SK-N-SH treated with all-trans-retinoic acid at 6 μM for 48 hours (cell line): ENCODE measurements at regions not wholly inside any gene's neighbourhood (a gene's known extent, or its start where the extent isn't known, plus 50 kb on each side); places are given as distances from the start of the nearest gene placed in this dataset.

Experiments used
- ATAC-seq: fragments of 200-7000 bp; cut with Tn5 transposase; 3 replicates; pipeline ENCODE4 v1.9.1; 2020; ENCODE audit warnings: mild to moderate bottlenecking, moderate library complexity
- ARNTL ChIP-seq: fragments of 450-650 bp; formaldehyde crosslinking; IDR thresholded peaks from 2 replicates; pipeline ENCODE4 v1.5.0; 2020; ENCODE audit warnings: low read depth, mild to moderate bottlenecking, moderate library complexity, borderline replicate concordance
- BACH2 ChIP-seq: fragments of 250-450 bp; sonication (Bioruptor Pico); IDR thresholded peaks from 2 replicates; pipeline ENCODE4 v1.9.0; 2021; ENCODE audit warnings: mild to moderate bottlenecking, borderline replicate concordance
- CSDC2 ChIP-seq: fragments of 250-450 bp; sonication (Bioruptor Pico); IDR thresholded peaks from 2 replicates; pipeline ENCODE4 v1.5.0; 2020; ENCODE audit warnings: mild to moderate bottlenecking, moderate library complexity
- ESRRG ChIP-seq: fragments of 250-450 bp; sonication (Bioruptor Pico); IDR thresholded peaks from 2 replicates; pipeline ENCODE4 v1.6.1; 2021; ENCODE audit warnings: mild to moderate bottlenecking
- GLIS3 ChIP-seq: fragments of 250-450 bp; sonication (Bioruptor Pico); IDR thresholded peaks from 2 replicates; pipeline ENCODE4 v1.5.0; 2020; ENCODE audit warnings: mild to moderate bottlenecking, moderate library complexity
- OSR1 ChIP-seq: fragments of 250-450 bp; sonication (Bioruptor Pico); IDR thresholded peaks from 2 replicates; pipeline ENCODE4 v1.8.0; 2022; ENCODE audit warnings: moderate library complexity, mild to moderate bottlenecking, inconsistent platforms
- PPARA ChIP-seq: fragments of 250-450 bp; sonication (Bioruptor Pico); IDR thresholded peaks from 2 replicates; pipeline ENCODE4 v1.5.0; 2020; ENCODE audit warnings: mild to moderate bottlenecking, borderline replicate concordance
- RARB ChIP-seq: fragments of 250-450 bp; sonication (Bioruptor Pico); IDR thresholded peaks from 2 replicates; pipeline ENCODE4 v1.8.0; 2021; ENCODE audit warnings: mild to moderate bottlenecking, moderate library complexity
- SNAI2 ChIP-seq: fragments of 250-450 bp; sonication (Bioruptor Pico); IDR thresholded peaks from 2 replicates; pipeline ENCODE4 v1.5.0; 2020; ENCODE audit warnings: mild to moderate bottlenecking, moderate library complexity
- TOX ChIP-seq: fragments of 250-450 bp; sonication (Bioruptor Pico); IDR thresholded peaks from 2 replicates; pipeline ENCODE4 v1.8.0; 2021; ENCODE audit warnings: mild to moderate bottlenecking, moderate library complexity, borderline replicate concordance
- ZC3H10 ChIP-seq: fragments of 250-450 bp; sonication (Bioruptor Pico); IDR thresholded peaks from 2 replicates; pipeline ENCODE4 v1.5.1; 2021; ENCODE audit warnings: mild to moderate bottlenecking, moderate library complexity
- ZFP3 ChIP-seq: fragments of 250-450 bp; sonication (Bioruptor Pico); IDR thresholded peaks from 2 replicates; pipeline ENCODE4 v1.5.0; 2020; ENCODE audit warnings: mild to moderate bottlenecking, moderate library complexity
- ZFP30 ChIP-seq: fragments of 450-650 bp; formaldehyde crosslinking; IDR thresholded peaks from 2 replicates; pipeline ENCODE4 v1.5.0; 2022; ENCODE audit warnings: mild to moderate bottlenecking, moderate library complexity
- ZNF565 ChIP-seq: fragments of 450-650 bp; formaldehyde crosslinking; conservative IDR thresholded peaks from 2 replicates; pipeline ENCODE4 v1.5.0; 2020; ENCODE audit warnings: low read depth, mild to moderate bottlenecking, moderate library complexity
- ZNF8 ChIP-seq: fragments of 450-650 bp; formaldehyde crosslinking; IDR thresholded peaks from 2 replicates; pipeline ENCODE4 v1.5.0; 2020; ENCODE audit warnings: mild to moderate bottlenecking, moderate library complexity
- TF ChIP-seq, protein P1 (sequence below): fragments of 250-450 bp; sonication (Bioruptor Pico); IDR thresholded peaks from 2 replicates; pipeline ENCODE4 v1.5.1; 2020; ENCODE audit warnings: low read depth, mild to moderate bottlenecking, moderate library complexity
- TF ChIP-seq, protein P2 (sequence below): fragments of 250-450 bp; sonication (Bioruptor Pico); IDR thresholded peaks from 2 replicates; pipeline ENCODE4 v1.8.0; 2021; ENCODE audit warnings: low read depth, mild to moderate bottlenecking, moderate library complexity, borderline replicate concordance
- TF ChIP-seq, protein P3 (sequence below): fragments of 250-450 bp; sonication (Bioruptor Pico); IDR thresholded peaks from 2 replicates; pipeline ENCODE4 v1.5.1; 2021; ENCODE audit warnings: mild to moderate bottlenecking, moderate library complexity
- TF ChIP-seq, protein P4 (sequence below): fragments of 250-450 bp; sonication (Bioruptor Pico); IDR thresholded peaks from 2 replicates; pipeline ENCODE4 v1.8.0; 2020; ENCODE audit warnings: mild to moderate bottlenecking, moderate library complexity, borderline replicate concordance
- TF ChIP-seq, protein P5 (sequence below): fragments of 250-450 bp; sonication (Bioruptor Pico); IDR thresholded peaks from 2 replicates; pipeline ENCODE4 v1.5.0; 2020; ENCODE audit warnings: mild to moderate bottlenecking, moderate library complexity

DNA sequence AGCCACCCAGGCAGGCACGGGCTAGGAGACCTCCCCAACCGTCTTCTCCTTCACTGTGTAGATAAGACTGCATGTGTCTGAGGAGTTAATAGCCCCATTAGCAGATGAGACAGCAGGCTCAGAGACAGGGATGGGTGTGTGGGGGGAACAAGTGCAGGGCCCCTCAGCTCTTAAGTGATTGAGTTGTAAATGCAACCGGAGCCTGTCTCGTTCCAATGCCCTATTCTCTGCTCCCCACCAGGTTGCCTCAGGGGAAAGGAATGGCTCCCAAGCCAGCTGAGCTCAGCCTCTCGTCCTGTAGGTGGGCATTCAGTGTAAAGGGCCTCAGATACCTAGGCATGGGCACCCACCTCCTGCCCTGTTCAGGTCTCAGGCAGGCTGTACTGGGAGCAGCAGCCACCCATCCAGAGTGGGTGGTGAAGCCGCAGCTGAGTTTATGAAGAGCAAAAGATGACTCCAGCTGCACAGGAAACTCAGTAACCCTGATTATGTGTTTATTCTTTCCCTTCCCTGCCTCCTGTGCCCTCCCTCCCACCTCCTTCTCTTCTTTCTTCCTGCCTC, 87.3 kb downstream of the PJA1 start:
- no peak for ATAC-seq
- TF ChIP-seq ZFP3 (CRISPR knock-in tag) = no peak
- no peak for TF ChIP-seq OSR1 (CRISPR knock-in tag)
- no peak for TF ChIP-seq GLIS3
- no peak for TF ChIP-seq ZFP30 (CRISPR knock-in tag)
- TF ChIP-seq, protein P1, sequence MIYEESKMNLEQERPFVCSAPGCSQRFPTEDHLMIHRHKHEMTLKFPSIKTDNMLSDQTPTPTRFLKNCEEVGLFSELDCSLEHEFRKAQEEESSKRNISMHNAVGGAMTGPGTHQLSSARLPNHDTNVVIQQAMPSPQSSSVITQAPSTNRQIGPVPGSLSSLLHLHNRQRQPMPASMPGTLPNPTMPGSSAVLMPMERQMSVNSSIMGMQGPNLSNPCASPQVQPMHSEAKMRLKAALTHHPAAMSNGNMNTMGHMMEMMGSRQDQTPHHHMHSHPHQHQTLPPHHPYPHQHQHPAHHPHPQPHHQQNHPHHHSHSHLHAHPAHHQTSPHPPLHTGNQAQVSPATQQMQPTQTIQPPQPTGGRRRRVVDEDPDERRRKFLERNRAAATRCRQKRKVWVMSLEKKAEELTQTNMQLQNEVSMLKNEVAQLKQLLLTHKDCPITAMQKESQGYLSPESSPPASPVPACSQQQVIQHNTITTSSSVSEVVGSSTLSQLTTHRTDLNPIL (CRISPR knock-in tag) = no peak
- TF ChIP-seq, protein P2, sequence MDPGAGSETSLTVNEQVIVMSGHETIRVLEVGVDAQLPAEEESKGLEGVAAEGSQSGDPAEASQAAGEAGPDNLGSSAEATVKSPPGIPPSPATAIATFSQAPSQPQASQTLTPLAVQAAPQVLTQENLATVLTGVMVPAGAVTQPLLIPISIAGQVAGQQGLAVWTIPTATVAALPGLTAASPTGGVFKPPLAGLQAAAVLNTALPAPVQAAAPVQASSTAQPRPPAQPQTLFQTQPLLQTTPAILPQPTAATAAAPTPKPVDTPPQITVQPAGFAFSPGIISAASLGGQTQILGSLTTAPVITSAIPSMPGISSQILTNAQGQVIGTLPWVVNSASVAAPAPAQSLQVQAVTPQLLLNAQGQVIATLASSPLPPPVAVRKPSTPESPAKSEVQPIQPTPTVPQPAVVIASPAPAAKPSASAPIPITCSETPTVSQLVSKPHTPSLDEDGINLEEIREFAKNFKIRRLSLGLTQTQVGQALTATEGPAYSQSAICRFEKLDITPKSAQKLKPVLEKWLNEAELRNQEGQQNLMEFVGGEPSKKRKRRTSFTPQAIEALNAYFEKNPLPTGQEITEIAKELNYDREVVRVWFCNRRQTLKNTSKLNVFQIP = no peak
- no peak for TF ChIP-seq ARNTL (CRISPR knock-in tag)
- no peak for TF ChIP-seq ZNF565
- no peak for TF ChIP-seq ZC3H10
- TF ChIP-seq SNAI2 (CRISPR knock-in tag) = no peak
- TF ChIP-seq, protein P3, sequence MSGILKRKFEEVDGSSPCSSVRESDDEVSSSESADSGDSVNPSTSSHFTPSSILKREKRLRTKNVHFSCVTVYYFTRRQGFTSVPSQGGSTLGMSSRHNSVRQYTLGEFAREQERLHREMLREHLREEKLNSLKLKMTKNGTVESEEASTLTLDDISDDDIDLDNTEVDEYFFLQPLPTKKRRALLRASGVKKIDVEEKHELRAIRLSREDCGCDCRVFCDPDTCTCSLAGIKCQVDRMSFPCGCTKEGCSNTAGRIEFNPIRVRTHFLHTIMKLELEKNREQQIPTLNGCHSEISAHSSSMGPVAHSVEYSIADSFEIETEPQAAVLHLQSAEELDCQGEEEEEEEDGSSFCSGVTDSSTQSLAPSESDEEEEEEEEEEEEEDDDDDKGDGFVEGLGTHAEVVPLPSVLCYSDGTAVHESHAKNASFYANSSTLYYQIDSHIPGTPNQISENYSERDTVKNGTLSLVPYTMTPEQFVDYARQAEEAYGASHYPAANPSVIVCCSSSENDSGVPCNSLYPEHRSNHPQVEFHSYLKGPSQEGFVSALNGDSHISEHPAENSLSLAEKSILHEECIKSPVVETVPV = no peak
- TF ChIP-seq PPARA = no peak
- no peak for TF ChIP-seq CSDC2 (CRISPR knock-in tag)
- TF ChIP-seq RARB = no peak
- no peak for TF ChIP-seq BACH2 (CRISPR knock-in tag)
- no peak for TF ChIP-seq TOX (CRISPR knock-in tag)
- TF ChIP-seq, protein P4, sequence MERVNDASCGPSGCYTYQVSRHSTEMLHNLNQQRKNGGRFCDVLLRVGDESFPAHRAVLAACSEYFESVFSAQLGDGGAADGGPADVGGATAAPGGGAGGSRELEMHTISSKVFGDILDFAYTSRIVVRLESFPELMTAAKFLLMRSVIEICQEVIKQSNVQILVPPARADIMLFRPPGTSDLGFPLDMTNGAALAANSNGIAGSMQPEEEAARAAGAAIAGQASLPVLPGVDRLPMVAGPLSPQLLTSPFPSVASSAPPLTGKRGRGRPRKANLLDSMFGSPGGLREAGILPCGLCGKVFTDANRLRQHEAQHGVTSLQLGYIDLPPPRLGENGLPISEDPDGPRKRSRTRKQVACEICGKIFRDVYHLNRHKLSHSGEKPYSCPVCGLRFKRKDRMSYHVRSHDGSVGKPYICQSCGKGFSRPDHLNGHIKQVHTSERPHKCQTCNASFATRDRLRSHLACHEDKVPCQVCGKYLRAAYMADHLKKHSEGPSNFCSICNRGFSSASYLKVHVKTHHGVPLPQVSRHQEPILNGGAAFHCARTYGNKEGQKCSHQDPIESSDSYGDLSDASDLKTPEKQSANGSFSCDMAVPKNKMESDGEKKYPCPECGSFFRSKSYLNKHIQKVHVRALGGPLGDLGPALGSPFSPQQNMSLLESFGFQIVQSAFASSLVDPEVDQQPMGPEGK (CRISPR knock-in tag) = no peak
- no peak for TF ChIP-seq ZNF8 (CRISPR knock-in tag)

DNA sequence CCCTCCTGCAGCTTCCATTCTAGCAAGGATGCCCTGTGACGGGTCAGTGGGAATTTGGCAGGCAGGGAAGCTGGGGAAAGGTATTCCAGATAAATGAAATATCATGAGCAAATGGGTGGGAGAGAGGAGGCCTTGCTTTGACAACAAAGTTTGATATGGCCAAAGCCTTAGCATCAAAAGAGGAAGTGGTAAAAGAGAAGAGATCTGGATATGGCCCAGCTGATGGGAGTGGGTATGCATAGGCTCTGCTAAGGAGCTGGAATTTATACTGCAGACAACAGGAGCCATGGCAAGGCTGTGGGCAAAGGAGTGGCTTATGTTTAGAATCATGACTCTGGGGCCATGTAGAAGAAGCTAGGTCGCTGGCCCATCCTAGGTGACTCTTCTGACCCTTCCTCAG, 89.2 kb downstream of the PJA1 start:
- ATAC-seq = no peak
- TF ChIP-seq CSDC2 (CRISPR knock-in tag) (no peak), ESRRG (CRISPR knock-in tag) (no peak), ZFP3 (CRISPR knock-in tag) (no peak), OSR1 (CRISPR knock-in tag) (no peak), SNAI2 (CRISPR knock-in tag) (no peak)
- TF ChIP-seq, protein P3 = no peak
- TF ChIP-seq, protein P1 (CRISPR knock-in tag) = no peak
- TF ChIP-seq, protein P5, sequence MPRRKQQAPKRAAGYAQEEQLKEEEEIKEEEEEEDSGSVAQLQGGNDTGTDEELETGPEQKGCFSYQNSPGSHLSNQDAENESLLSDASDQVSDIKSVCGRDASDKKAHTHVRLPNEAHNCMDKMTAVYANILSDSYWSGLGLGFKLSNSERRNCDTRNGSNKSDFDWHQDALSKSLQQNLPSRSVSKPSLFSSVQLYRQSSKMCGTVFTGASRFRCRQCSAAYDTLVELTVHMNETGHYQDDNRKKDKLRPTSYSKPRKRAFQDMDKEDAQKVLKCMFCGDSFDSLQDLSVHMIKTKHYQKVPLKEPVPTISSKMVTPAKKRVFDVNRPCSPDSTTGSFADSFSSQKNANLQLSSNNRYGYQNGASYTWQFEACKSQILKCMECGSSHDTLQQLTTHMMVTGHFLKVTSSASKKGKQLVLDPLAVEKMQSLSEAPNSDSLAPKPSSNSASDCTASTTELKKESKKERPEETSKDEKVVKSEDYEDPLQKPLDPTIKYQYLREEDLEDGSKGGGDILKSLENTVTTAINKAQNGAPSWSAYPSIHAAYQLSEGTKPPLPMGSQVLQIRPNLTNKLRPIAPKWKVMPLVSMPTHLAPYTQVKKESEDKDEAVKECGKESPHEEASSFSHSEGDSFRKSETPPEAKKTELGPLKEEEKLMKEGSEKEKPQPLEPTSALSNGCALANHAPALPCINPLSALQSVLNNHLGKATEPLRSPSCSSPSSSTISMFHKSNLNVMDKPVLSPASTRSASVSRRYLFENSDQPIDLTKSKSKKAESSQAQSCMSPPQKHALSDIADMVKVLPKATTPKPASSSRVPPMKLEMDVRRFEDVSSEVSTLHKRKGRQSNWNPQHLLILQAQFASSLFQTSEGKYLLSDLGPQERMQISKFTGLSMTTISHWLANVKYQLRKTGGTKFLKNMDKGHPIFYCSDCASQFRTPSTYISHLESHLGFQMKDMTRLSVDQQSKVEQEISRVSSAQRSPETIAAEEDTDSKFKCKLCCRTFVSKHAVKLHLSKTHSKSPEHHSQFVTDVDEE (CRISPR knock-in tag) = no peak
- TF ChIP-seq, protein P2 = no peak
